HCT116 (cell line): ENCODE measurements at regions not wholly inside any gene's neighbourhood (a gene's known extent, or its start where the extent isn't known, plus 50 kb on each side); places are given as distances from the start of the nearest gene placed in this dataset.

Experiments used
- ATAC-seq: fragments of 200-7000 bp; cut with Tn5 transposase; 2 replicates; pipeline ENCODE4 v1.9.1; 2020; ENCODE audit warnings: mild to moderate bottlenecking, moderate library complexity
- BruUV-seq: library from RNA; stranded (reverse); fragments of 400-500 nt; replicated peaks from 2 replicates; lab custom pipeline; 2021; lab: Mats Ljungman, UMichigan
- CTCF ChIA-PET: fragments of 300-600 bp; sonication (Branson Sonifier 250); formaldehyde crosslinking; loops from one replicate; lab custom pipeline; 2021; ENCODE audit warnings: antibody characterized with exemption; lab: Charles Lee
- POLR2A ChIA-PET: fragments of 300-600, 350-600 bp; sonication (Branson Sonifier 250); formaldehyde crosslinking; loops from one replicate; lab custom pipeline; 2021; ENCODE audit warnings: antibody characterized with exemption; lab: Charles Lee
- RAD21 ChIA-PET, 2 experiments: fragments of 300-600 bp; sonication (Branson Sonifier 250); formaldehyde crosslinking; loops; one replicate each; lab custom pipeline; 2023; ENCODE audit warnings: low total read pairs in 2 of 2; ENCODE audit not compliant: uncharacterized antibody in 2 of 2, unreplicated experiment in 2 of 2, low non-redundant PET in 1 of 2; lab: Charles Lee
- DNase-seq: peaks from one replicate; pipeline ENCODE4 v3.0.0-alpha.2; 2010; ENCODE audit warnings: low read depth, low spot score
- H2AFZ ChIP-seq: fragments of 200-600 bp; shearing (Covaris generic), sonication (generic); 2 replicates; pipeline ENCODE4 v1.6.1; 2017; ENCODE audit warnings: low read depth, mixed run types, mixed read lengths, antibody characterized with exemption, low read length; ENCODE audit not compliant: poor library complexity, severe bottlenecking
- H3K27ac ChIP-seq: 2 replicates; pipeline ENCODE4 v1.5.1; 2012; ENCODE audit warnings: low read depth, low read length
- H3K27me3 ChIP-seq: fragments of 200-600 bp; sonication (generic); 2 replicates; pipeline ENCODE4 v1.6.1; 2016; ENCODE audit warnings: mixed run types, low read length, mixed read lengths; ENCODE audit not compliant: insufficient read depth
- H3K36me3 ChIP-seq, 2 experiments: fragments of 200-500 bp in 1 of 2; fragments of 200-600 bp in 1 of 2; sonication (Bioruptor generic) in 1 of 2; sonication (generic) in 1 of 2; 2 replicates each; pipeline versions ENCODE4 v1.5.1 to v1.6.1; 2014 to 2016; ENCODE audit warnings: low read length in 2 of 2, inconsistent platforms in 1 of 2, mixed read lengths in 1 of 2, mixed run types in 1 of 2; ENCODE audit not compliant: insufficient read depth in 2 of 2, control insufficient read depth in 1 of 2
- H3K4me1 ChIP-seq, 2 experiments: fragments of 200-600 bp in 1 of 2; sonication (generic) in 1 of 2; 2 replicates each; pipeline versions ENCODE4 v1.5.1 to v1.6.1; 2012 to 2017; ENCODE audit warnings: low read length in 2 of 2, inconsistent platforms in 1 of 2, mild to moderate bottlenecking in 1 of 2, mixed read lengths in 1 of 2, mixed run types in 1 of 2, moderate library complexity in 1 of 2; ENCODE audit not compliant: insufficient read depth in 2 of 2, control insufficient read depth in 1 of 2
- H3K4me2 ChIP-seq: fragments of 200-600 bp; sonication (generic); 2 replicates; pipeline ENCODE4 v1.6.1; 2017; ENCODE audit warnings: mixed run types, low read length, mixed read lengths
- H3K4me3 ChIP-seq, 2 experiments: fragments of 200-600 bp in 1 of 2; sonication (generic) in 1 of 2; replicated peaks in 1 of 2; 2 replicates each; pipeline ENCODE4 v1.5.1; 2011 to 2016; ENCODE audit warnings: low read length in 2 of 2, control low read depth in 1 of 2, low read depth in 1 of 2, mild to moderate bottlenecking in 1 of 2, mixed read lengths in 1 of 2, mixed run types in 1 of 2
- H3K79me2 ChIP-seq: fragments of 200-600 bp; sonication (generic); 2 replicates; pipeline ENCODE4 v1.6.1; 2017; ENCODE audit warnings: mild to moderate bottlenecking, mixed run types, low read length, moderate library complexity, mixed read lengths; ENCODE audit not compliant: insufficient read depth
- H3K9ac ChIP-seq: fragments of 200-600 bp; sonication (generic); 2 replicates; pipeline ENCODE4 v1.6.1; 2016; ENCODE audit warnings: low read length, mixed read lengths
- H3K9me2 ChIP-seq: fragments of 200-600 bp; sonication (generic), shearing (Covaris generic); 2 replicates; pipeline ENCODE4 v1.6.1; 2017; ENCODE audit warnings: mixed run types, mild to moderate bottlenecking, moderate library complexity; ENCODE audit not compliant: insufficient read depth
- H3K9me3 ChIP-seq, 2 experiments: fragments of 200-500 bp in 1 of 2; fragments of 200-600 bp in 1 of 2; sonication (Bioruptor generic) in 1 of 2; sonication (generic) in 1 of 2; 2 replicates each; pipeline ENCODE4 v1.6.1; 2014 to 2017; ENCODE audit warnings: low read length in 2 of 2, mixed read lengths in 2 of 2, inconsistent platforms in 1 of 2, low read depth in 1 of 2, mild to moderate bottlenecking in 1 of 2, mixed run types in 1 of 2, moderate library complexity in 1 of 2; ENCODE audit not compliant: control insufficient read depth in 1 of 2, insufficient read depth in 1 of 2
- H4K20me1 ChIP-seq: fragments of 200-600 bp; sonication (generic), shearing (Covaris generic); 2 replicates; pipeline ENCODE4 v1.6.1; 2017; ENCODE audit warnings: mixed run types, mild to moderate bottlenecking, moderate library complexity; ENCODE audit not compliant: insufficient read depth
- ATF3 ChIP-seq: IDR thresholded peaks from 2 replicates; pipeline ENCODE4 v1.6.1; 2012
- CTCF ChIP-seq, 3 experiments: fragments of 200-600 bp in 1 of 3; sonication (generic) in 1 of 3; IDR thresholded peaks in 2 of 3; conservative IDR thresholded peaks in 1 of 3; 2 replicates each; pipeline ENCODE4 v1.5.1; 2012 to 2017; ENCODE audit warnings: low read depth in 2 of 3, low read length in 2 of 3, antibody characterized with exemption in 1 of 3, borderline replicate concordance in 1 of 3, control low read depth in 1 of 3, mild to moderate bottlenecking in 1 of 3, mixed read lengths in 1 of 3, mixed run types in 1 of 3, moderate library complexity in 1 of 3; ENCODE audit not compliant: insufficient read depth in 1 of 3
- ELF1 ChIP-seq: IDR thresholded peaks from 2 replicates; pipeline ENCODE4 v1.6.1; 2012; ENCODE audit warnings: low read depth, borderline replicate concordance
- EZH2 ChIP-seq: fragments of 200-600 bp; sonication (generic); IDR thresholded peaks from 2 replicates; pipeline ENCODE4 v1.6.1; 2017; ENCODE audit warnings: antibody characterized with exemption, mixed run types
- FOSL1 ChIP-seq: IDR thresholded peaks from 2 replicates; pipeline ENCODE4 v1.6.1; 2012; ENCODE audit warnings: low read depth
- JUND ChIP-seq: IDR thresholded peaks from 2 replicates; pipeline ENCODE4 v1.6.1; 2012
- MAX ChIP-seq: IDR thresholded peaks from 2 replicates; pipeline ENCODE4 v1.6.1; 2012
- POLR2A ChIP-seq: IDR thresholded peaks from 2 replicates; pipeline ENCODE4 v1.7.0; 2011; ENCODE audit warnings: borderline replicate concordance; ENCODE audit not compliant: insufficient read depth, insufficient read length; ENCODE audit errors: extremely low read depth
- POLR2AphosphoS5 ChIP-seq: IDR thresholded peaks from 2 replicates; pipeline ENCODE4 v1.6.1; 2011; ENCODE audit warnings: mild to moderate bottlenecking, low read depth, low read length, moderate library complexity
- RAD21 ChIP-seq: IDR thresholded peaks from 2 replicates; pipeline ENCODE4 v1.6.1; 2012; ENCODE audit warnings: low read depth, mild to moderate bottlenecking
- REST ChIP-seq: IDR thresholded peaks from 2 replicates; pipeline ENCODE4 v1.6.1; 2012; ENCODE audit warnings: low read depth
- SIN3A ChIP-seq: IDR thresholded peaks from 2 replicates; pipeline ENCODE4 v1.6.1; 2012; ENCODE audit warnings: low read depth
- SP1 ChIP-seq: IDR thresholded peaks from 2 replicates; pipeline ENCODE4 v1.6.1; 2012; ENCODE audit warnings: low read depth
- ZBTB33 ChIP-seq: IDR thresholded peaks from 2 replicates; pipeline ENCODE4 v1.6.1; 2011; ENCODE audit warnings: mild to moderate bottlenecking, low read length, moderate library complexity; ENCODE audit not compliant: insufficient replicate concordance; ENCODE audit errors: extremely low read depth
- intact Hi-C: fragments of 100-400 bp; cut with micrococcal nuclease; formaldehyde crosslinking; loops from 2 replicates; pipeline ENCODE4 v1.10.0; 2022

GRCh38 chr10:126803394-126803793 is 101.8 kb upstream of the DOCK1 start:
- Histone ChIP-seq H3K9me2 (no peaks in the 10 kb centered on the region), H3K4me1 (no peaks in the 10 kb centered on the region), H3K79me2 (no peaks in the 10 kb centered on the region), H3K27ac (no peak overlapping the region), H3K9ac (no peak overlapping the region), H2AFZ (no peak overlapping the region), H3K4me2 (no peak overlapping the region), H4K20me1 (no peaks in the 10 kb centered on the region), H3K4me3 (no peak overlapping the region), H3K9me3 (no peaks in the 10 kb centered on the region), H3K36me3 (no peaks in the 10 kb centered on the region), H3K27me3 (peaks cover 29% of the 10 kb centered on the region; the same call in 1 of the 2 replicates)
- ATAC-seq (peak; percentile 54), DNase-seq (no peak)
- intact Hi-C loops: no loop called here
- CTCF ChIA-PET: no interaction called here
- POLR2A ChIA-PET: no interaction called here
- RAD21 ChIA-PET: no interaction called here
- BruUV-seq: no TSS peak
- TF ChIP-seq MAX: no peak
- TF ChIP-seq FOSL1: no peak
- TF ChIP-seq EZH2: no peak
- TF ChIP-seq JUND: no peak
- TF ChIP-seq RAD21: 0 out of 2 replicates have a peak, but pooled peaks have one; percentile 13
- TF ChIP-seq SIN3A: no peak

GRCh38 chr10:126804396-126804795 is 100.8 kb upstream of the DOCK1 start:
- no peak for DNase-seq
- no peak for ATAC-seq
- CTCF ChIA-PET: no interaction called here
- POLR2A ChIA-PET: no interaction called here
- BruUV-seq: no TSS peak
- intact Hi-C loops: no loop called here
- Histone ChIP-seq H3K27ac (no peak overlapping the region), H3K4me2 (no peak overlapping the region), H3K9me2 (no peaks in the 10 kb centered on the region), H3K4me3 (no peak overlapping the region), H3K9me3 (no peaks in the 10 kb centered on the region), H2AFZ (no peak overlapping the region), H4K20me1 (no peaks in the 10 kb centered on the region), H3K4me1 (no peaks in the 10 kb centered on the region), H3K27me3 (peaks cover 22% of the 10 kb centered on the region; the same call in 1 of the 2 replicates), H3K79me2 (no peaks in the 10 kb centered on the region), H3K36me3 (no peaks in the 10 kb centered on the region), H3K9ac (no peak overlapping the region)
- RAD21 ChIA-PET: no interaction called here
- no peak for TF ChIP-seq ATF3
- no peak for TF ChIP-seq CTCF (IDR thresholded peaks at IDR 0.05 in 2 of 3, conservative IDR thresholded peaks at IDR 0.05 in 1 of 3; ENCODE audit: borderline replicate concordance in 1 of 3, insufficient read depth in 1 of 3, low read depth in 2 of 3, low read length in 2 of 3)
- TF ChIP-seq POLR2AphosphoS5: no peak
- TF ChIP-seq EZH2: no peak
- TF ChIP-seq ELF1: no peak
- no peak for TF ChIP-seq SP1
- no peak for TF ChIP-seq POLR2A
- TF ChIP-seq ZBTB33: no peak
- no peak for TF ChIP-seq REST
